ENCODE measurements at regions not wholly inside any gene's neighbourhood (a gene's known extent, or its start where the extent isn't known, plus 50 kb on each side); places are given as distances from the start of the nearest gene placed in this dataset.

DNA sequence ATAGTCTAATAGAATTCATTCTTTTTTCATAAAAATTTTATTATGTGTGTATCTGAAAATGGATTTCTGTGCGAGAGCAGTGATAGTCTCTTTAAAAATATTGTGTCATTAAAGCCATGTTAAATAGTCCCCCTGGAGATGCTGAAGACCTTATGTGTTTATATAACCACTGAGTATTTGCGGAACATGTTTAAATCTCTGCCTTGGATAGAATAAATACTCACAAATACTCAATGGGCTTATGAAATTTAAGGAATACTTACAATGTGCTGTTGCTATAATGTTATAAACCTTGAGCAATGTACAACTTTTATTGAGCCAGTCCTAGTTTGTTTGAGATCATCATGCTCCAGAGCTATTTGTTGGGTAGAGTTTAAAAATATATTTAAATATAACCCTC lies 226.0 kb downstream of the SNAPC1 start:
- no peak overlapping the region for H3K4me3 Mint-ChIP-seq
- H3K27ac ChIP-seq (ENCODE audit: low read length in 2 of 2), result no peak overlapping the region
- H3K4me1 Mint-ChIP-seq, result no peaks in the 10 kb centered on the region
- DNase-seq, result no peak
- TF ChIP-seq, protein P1, sequence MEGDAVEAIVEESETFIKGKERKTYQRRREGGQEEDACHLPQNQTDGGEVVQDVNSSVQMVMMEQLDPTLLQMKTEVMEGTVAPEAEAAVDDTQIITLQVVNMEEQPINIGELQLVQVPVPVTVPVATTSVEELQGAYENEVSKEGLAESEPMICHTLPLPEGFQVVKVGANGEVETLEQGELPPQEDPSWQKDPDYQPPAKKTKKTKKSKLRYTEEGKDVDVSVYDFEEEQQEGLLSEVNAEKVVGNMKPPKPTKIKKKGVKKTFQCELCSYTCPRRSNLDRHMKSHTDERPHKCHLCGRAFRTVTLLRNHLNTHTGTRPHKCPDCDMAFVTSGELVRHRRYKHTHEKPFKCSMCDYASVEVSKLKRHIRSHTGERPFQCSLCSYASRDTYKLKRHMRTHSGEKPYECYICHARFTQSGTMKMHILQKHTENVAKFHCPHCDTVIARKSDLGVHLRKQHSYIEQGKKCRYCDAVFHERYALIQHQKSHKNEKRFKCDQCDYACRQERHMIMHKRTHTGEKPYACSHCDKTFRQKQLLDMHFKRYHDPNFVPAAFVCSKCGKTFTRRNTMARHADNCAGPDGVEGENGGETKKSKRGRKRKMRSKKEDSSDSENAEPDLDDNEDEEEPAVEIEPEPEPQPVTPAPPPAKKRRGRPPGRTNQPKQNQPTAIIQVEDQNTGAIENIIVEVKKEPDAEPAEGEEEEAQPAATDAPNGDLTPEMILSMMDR (IDR thresholded peaks at IDR 0.05), result no peak
- no peak for TF ChIP-seq EZH2 (IDR thresholded peaks at IDR 0.05; ENCODE audit: borderline replicate concordance, insufficient read depth, low read depth, low read length, poor library complexity, severe bottlenecking)
- no peaks in the 10 kb centered on the region for H3K4me1 ChIP-seq (ENCODE audit: control insufficient read depth in 2 of 2, insufficient read depth in 2 of 2, low read length in 2 of 2)
- POLR2A ChIA-PET, result no interaction called here
- H3K27ac Mint-ChIP-seq, result no peak overlapping the region
- ATAC-seq (ENCODE audit: low read depth), result no peak
- no peak overlapping the region for H3K9ac ChIP-seq (ENCODE audit: low read length)
- WGBS (ENCODE audit: insufficient coverage), result no CpG with 5 or more reads among the region's 2 CpGs
- no peaks in the 10 kb centered on the region for H3K36me3 ChIP-seq (replicated peaks in 1 of 2; ENCODE audit: control extremely low read depth in 1 of 2, control insufficient read depth in 1 of 2, extremely low read depth in 1 of 2, insufficient read depth in 2 of 2, low read length in 1 of 2)
- intact Hi-C loops (cut with micrococcal nuclease), result no loop called here
- H3K9me3 ChIP-seq (ENCODE audit: control extremely low read depth in 1 of 3, control insufficient read depth in 2 of 3, insufficient read depth in 1 of 3, low read length in 2 of 3), result peaks cover 0 to 3% (median 0%) of the 10 kb centered on the region in 3 donors
- no peaks in the 10 kb centered on the region for H3K27me3 ChIP-seq (replicated peaks in 1 of 4; ENCODE audit: control extremely low read depth in 1 of 4, control insufficient read depth in 3 of 4, insufficient read depth in 4 of 4, low read length in 3 of 4)
- H2AFZ ChIP-seq (ENCODE audit: insufficient read depth, low read depth, low read length, poor library complexity, severe bottlenecking), result no peak overlapping the region
- H4K20me1 ChIP-seq (ENCODE audit: control insufficient read depth, insufficient read depth, low read length, poor library complexity, severe bottlenecking), result no peaks in the 10 kb centered on the region
- H3K79me2 ChIP-seq (ENCODE audit: control insufficient read depth, insufficient read depth, low read length), result no peaks in the 10 kb centered on the region
- H3K4me3 ChIP-seq (ENCODE audit: control extremely low read depth in 1 of 5, extremely low read depth in 1 of 5, insufficient read depth in 1 of 5, low read depth in 2 of 5, low read length in 4 of 5), result no peak overlapping the region
- no peak overlapping the region for H3K4me2 ChIP-seq (replicated peaks; ENCODE audit: low read depth, low read length, poor library complexity, severe bottlenecking)
- H3K9me3 Mint-ChIP-seq (ENCODE audit: insufficient read depth), result no peaks in the 10 kb centered on the region
- no peaks in the 10 kb centered on the region for H3K27me3 Mint-ChIP-seq
- CTCF ChIA-PET, result no interaction called here

DNA sequence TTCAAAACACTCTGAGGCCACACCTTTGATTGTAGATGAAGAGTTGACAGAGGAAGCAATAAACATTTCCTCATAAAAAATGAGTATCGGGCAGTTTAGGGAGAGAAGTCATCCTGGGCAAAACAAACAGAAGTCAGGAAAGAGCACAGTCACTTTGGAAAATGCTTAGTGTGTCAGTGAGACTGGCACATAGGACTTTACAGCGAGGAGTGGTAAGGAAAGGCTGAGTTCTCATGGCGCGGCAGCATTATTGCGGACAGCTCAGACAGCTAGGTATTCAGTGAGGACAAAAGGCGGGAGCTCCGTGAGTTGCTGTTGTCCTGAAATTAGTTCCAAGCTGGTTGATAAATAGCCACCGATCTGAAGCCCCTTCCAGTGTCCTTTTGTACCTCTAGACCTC lies 229.9 kb downstream of the SNAPC1 start:
- H3K27me3 ChIP-seq (replicated peaks in 1 of 4; ENCODE audit: control extremely low read depth in 1 of 4, control insufficient read depth in 3 of 4, insufficient read depth in 4 of 4, low read length in 3 of 4), result no peaks in the 10 kb centered on the region
- no peak overlapping the region for H2AFZ ChIP-seq (ENCODE audit: insufficient read depth, low read depth, low read length, poor library complexity, severe bottlenecking)
- H3K9me3 Mint-ChIP-seq (ENCODE audit: insufficient read depth), result no peaks in the 10 kb centered on the region
- ChIA-PET POLR2A (no interaction called here), CTCF (interaction anchor here (0.6 kb wide), 1 partner anchor 683 kb away, joined by 3 read pairs; no protein-coding TSS in a partner anchor)
- H3K36me3 ChIP-seq (replicated peaks in 1 of 2; ENCODE audit: control extremely low read depth in 1 of 2, control insufficient read depth in 1 of 2, extremely low read depth in 1 of 2, insufficient read depth in 2 of 2, low read length in 1 of 2), result no peaks in the 10 kb centered on the region
- no peaks in the 10 kb centered on the region for H3K79me2 ChIP-seq (ENCODE audit: control insufficient read depth, insufficient read depth, low read length)
- no peak for ATAC-seq (ENCODE audit: low read depth)
- no peaks in the 10 kb centered on the region for H3K4me1 ChIP-seq (ENCODE audit: control insufficient read depth in 2 of 2, insufficient read depth in 2 of 2, low read length in 2 of 2)
- H3K27ac ChIP-seq (ENCODE audit: low read length in 2 of 2), result no peak overlapping the region
- no peak overlapping the region for H3K27ac Mint-ChIP-seq
- intact Hi-C loops (cut with micrococcal nuclease), result no loop called here
- TF ChIP-seq, protein P1 (IDR thresholded peaks at IDR 0.05), result no peak
- no peak for TF ChIP-seq EZH2 (IDR thresholded peaks at IDR 0.05; ENCODE audit: borderline replicate concordance, insufficient read depth, low read depth, low read length, poor library complexity, severe bottlenecking)
- H3K4me3 ChIP-seq (ENCODE audit: control extremely low read depth in 1 of 5, extremely low read depth in 1 of 5, insufficient read depth in 1 of 5, low read depth in 2 of 5, low read length in 4 of 5), result no peak overlapping the region
- no peak for DNase-seq
- H3K4me3 Mint-ChIP-seq, result no peak overlapping the region
- H3K9me3 ChIP-seq (ENCODE audit: control extremely low read depth in 1 of 3, control insufficient read depth in 2 of 3, insufficient read depth in 1 of 3, low read length in 2 of 3), result no peaks in the 10 kb centered on the region
- no peaks in the 10 kb centered on the region for H3K4me1 Mint-ChIP-seq
- no peak overlapping the region for H3K9ac ChIP-seq (ENCODE audit: low read length)
- H4K20me1 ChIP-seq (ENCODE audit: control insufficient read depth, insufficient read depth, low read length, poor library complexity, severe bottlenecking), result no peaks in the 10 kb centered on the region
- H3K4me2 ChIP-seq (replicated peaks; ENCODE audit: low read depth, low read length, poor library complexity, severe bottlenecking), result no peak overlapping the region
- WGBS (ENCODE audit: insufficient coverage), result 89% methylated on average over 4 of the region's 8 CpGs
- no peaks in the 10 kb centered on the region for H3K27me3 Mint-ChIP-seq
